Islet precursor cell (in vitro differentiated cells): ENCODE measurements at regions not wholly inside any gene's neighbourhood (a gene's known extent, or its start where the extent isn't known, plus 50 kb on each side); places are given as distances from the start of the nearest gene placed in this dataset.
A peak's percentile ranks its signal among the peaks of the same experiment; 100 is the strongest.

ENCODE experiments used
- DNase-seq: peaks from one replicate; pipeline ENCODE4 v3.0.0-alpha.2; 2018

GRCh38 chr11:43545610-43546009 lies 134.9 kb upstream of the HSD17B12 start:
- no peak for DNase-seq

- peak; percentile 47 for DNase-seq
Measured at GRCh38 chr11:43546561-43547429, 133.7 kb upstream of the HSD17B12 start.

- DNase-seq, result peak; percentile 46
Measured at GRCh38 chr11:43547430-43547831, 133.1 kb upstream of the HSD17B12 start.

GRCh38 chr11:43547889-43548381 lies 132.6 kb upstream of the HSD17B12 start:
- DNase-seq, result peak; percentile 47

GRCh38 chr11:43548916-43549315 lies 131.6 kb upstream of the HSD17B12 start:
- DNase-seq, result peak; percentile 29

- no peak for DNase-seq
Measured at GRCh38 chr11:43549624-43550023, 130.9 kb upstream of the HSD17B12 start.

GRCh38 chr11:43550714-43551113 lies 129.8 kb upstream of the HSD17B12 start:
- DNase-seq, result no peak

GRCh38 chr11:43554148-43554473 lies 126.4 kb upstream of the HSD17B12 start:
- DNase-seq, result no peak

GRCh38 chr11:43555186-43555585 lies 125.4 kb upstream of the HSD17B12 start:
- DNase-seq, result no peak

GRCh38 chr11:43555816-43556611 lies 124.5 kb upstream of the HSD17B12 start:
- no peak for DNase-seq

- DNase-seq, result no peak
Measured at GRCh38 chr11:43556612-43557375, 123.7 kb upstream of the HSD17B12 start.

- no peak for DNase-seq
Measured at GRCh38 chr11:43557553-43558110, 122.9 kb upstream of the HSD17B12 start.

GRCh38 chr11:43558146-43558545 lies 122.4 kb upstream of the HSD17B12 start:
- no peak for DNase-seq

GRCh38 chr11:43558556-43559127 lies 121.9 kb upstream of the HSD17B12 start:
- DNase-seq, result no peak

GRCh38 chr11:43561832-43562231 lies 118.7 kb upstream of the HSD17B12 start:
- no peak for DNase-seq

GRCh38 chr11:43567396-43567975 lies 113.1 kb upstream of the HSD17B12 start:
- peak; percentile 52 for DNase-seq

GRCh38 chr11:43573233-43573632 lies 107.3 kb upstream of the HSD17B12 start:
- DNase-seq, result peak; percentile 72

- no peak for DNase-seq
Measured at GRCh38 chr11:43573873-43574272, 106.7 kb upstream of the HSD17B12 start.

- DNase-seq, result no peak
Measured at GRCh38 chr11:43574411-43574810, 106.1 kb upstream of the HSD17B12 start.

- DNase-seq, result peak; percentile 88
Measured at GRCh38 chr11:43574949-43575912, 105.3 kb upstream of the HSD17B12 start.

- no peak for DNase-seq
Measured at GRCh38 chr11:43575913-43576310, 104.6 kb upstream of the HSD17B12 start.
